HG03025 (cell line): ENCODE measurements at regions not wholly inside any gene's neighbourhood (a gene's known extent, or its start where the extent isn't known, plus 50 kb on each side); places are given as distances from the start of the nearest gene placed in this dataset.

Experiments used
- ATAC-seq: cut with Tn5 transposase; IDR thresholded peaks from one replicate; pipeline ENCODE4 v1.9.1; 2021; ENCODE audit warnings: mild to moderate bottlenecking, moderate library complexity; ENCODE audit not compliant: unreplicated experiment, low FRiP score

GRCh38 chr5:73268826-73269225, 95.8 kb downstream of the TMEM174 start:
- no peak for ATAC-seq

DNA sequence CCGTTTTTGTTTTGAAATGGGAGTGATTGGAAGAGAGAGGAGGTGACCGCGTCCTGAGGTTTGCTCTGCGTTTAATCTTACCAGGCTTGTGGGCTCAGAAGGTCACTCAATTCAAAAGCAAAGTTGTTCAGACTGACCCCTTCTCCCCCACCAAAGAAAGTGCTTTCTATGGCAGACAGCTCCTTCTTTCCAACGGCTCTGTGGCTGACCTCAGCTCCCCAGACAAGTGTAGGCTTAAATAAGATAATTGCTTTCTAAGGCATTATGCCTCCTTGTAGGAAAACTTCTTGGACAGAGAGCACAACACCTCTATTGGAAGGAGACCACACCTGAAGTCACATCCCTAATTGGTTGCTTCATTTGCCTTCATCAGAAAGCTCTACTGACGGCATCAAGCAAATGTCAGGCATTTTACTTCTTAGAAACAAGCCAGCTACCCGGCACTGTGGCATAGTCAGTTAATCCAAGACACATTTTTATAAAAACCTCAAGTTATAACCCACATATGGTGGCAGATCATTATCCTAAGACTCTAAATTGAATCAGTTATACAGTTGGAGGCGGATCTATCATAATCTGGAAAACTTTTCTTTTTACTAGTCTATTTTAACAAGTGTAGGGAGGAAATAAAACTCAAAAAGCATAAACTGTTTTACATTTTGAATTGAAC, 94.9 kb downstream of the TMEM174 start:
- ATAC-seq, result no peak

DNA sequence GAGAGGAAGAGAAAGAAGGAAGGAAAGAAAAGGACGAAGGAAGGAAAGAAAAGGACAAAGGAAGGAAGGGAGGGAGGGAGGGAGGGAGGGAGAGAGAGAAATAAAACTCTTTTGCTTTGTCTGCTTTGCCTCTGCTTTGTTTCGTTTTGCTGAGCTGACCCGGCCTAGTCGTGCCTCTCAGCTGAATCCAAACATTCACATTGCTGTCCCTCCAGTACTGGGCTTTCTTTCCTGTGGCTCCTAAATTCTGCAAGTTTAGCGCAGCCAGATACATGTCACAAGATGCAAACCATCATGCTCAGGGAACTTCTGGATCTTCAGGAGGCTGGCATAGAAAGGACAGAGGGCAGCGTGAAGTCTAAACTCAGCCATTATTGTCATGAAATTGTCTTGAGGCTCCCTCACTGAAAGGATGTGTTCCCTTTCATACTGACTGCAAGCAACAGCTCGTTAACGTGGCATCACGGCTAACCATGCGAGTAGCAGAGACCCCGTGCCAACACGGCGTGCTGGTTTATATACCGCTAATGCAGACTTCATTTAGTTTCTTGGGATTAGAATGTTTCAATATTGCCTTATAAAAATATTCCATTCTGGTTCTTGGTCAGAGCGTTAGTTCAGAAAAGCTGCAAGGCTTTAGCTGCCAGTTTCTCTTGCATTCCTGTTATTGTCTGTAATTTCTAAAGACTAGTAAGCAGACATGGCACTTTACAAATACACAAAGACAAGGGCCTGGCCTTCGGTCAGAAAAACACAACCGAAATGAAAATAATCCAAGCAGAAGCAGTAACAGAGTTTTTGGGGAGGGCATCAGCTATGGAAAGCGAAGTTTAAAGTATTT, 94.2 kb downstream of the TMEM174 start:
- no peak for ATAC-seq

DNA sequence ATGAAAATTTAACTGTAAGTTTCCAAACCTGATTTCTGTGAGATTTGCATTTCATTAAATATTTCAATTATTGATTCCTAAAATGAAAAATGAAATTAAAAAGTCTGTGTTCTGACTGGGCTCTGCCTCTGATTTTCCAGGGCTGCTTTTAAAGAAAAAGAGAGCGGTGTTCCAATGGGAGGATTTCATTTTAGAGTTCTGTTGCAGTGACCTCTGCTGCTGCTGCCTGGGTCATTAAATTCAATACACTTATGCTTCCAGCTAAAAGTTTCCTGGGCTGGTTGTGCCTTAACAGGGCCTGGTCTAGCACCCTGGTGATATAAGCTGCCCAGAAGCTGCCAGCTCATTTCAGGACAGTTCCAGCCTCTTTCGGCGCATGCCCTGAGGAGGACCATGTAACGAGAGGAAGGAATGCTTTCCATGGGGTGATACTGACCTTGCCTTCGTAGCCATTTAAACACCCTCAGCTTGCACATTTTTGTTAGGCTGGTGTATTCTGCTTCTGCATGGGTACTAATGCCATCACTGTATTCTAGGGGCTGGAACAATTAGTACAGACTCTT, 93.3 kb downstream of the TMEM174 start:
- no peak for ATAC-seq

- ATAC-seq, result no peak
These were observed 92.6 kb downstream of the TMEM174 start for GRCh38 chr5:73265641-73266040.

GRCh38 chr5:73264631-73265030, 91.6 kb downstream of the TMEM174 start:
- no peak for ATAC-seq

DNA sequence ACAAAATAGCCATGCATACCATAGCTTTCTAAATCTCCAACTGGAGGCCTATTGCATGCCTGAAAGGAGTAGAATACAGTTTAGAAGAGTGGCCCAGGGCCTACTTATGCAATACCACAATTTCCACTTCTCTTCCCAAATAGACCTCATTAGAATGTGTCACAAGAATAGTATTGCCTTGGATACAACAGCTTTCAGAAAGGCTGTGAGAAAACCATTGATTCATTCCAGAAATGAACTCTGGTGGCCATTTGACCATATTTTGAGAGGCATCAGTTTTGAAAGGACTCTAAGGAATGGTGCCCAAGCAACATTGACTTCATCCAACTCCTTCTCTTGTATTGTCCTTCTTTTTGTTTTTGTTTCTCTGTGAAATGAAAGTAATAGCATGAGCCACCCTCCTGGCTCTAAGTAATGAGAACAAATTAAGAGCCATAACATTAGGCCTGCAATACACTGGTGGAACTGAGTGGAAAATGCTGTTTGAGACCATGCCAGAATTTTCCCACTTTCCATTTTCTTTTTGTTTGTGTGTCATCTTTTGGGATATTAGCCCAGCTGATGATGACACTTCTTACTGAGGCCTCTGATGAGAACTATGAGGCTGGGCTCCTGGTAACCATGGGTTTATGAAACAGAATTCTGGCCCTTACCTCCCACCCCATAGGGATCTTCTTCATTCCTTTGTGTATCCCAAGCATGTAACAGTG, 90.2 kb downstream of the TMEM174 start:
- no peak for ATAC-seq

DNA sequence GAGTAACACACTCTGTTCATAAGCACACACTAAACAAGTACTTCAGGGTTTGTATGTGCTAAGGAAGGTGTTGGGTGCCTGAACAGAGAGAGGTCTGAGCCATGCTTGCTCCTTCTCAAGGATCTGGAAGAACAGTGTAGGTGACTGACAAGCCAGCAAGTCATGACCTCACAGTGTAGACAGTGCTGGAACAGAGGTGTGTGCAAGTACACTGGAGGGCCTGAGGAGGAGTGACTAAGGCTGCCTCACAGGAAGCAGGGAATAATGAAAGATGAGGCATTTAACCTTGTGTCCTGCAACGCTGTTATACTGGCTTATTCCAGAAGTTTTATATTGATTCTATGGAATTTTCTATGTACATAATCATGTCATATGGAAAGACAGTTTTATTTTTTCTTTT, 83.9 kb downstream of the TMEM174 start:
- no peak for ATAC-seq

DNA sequence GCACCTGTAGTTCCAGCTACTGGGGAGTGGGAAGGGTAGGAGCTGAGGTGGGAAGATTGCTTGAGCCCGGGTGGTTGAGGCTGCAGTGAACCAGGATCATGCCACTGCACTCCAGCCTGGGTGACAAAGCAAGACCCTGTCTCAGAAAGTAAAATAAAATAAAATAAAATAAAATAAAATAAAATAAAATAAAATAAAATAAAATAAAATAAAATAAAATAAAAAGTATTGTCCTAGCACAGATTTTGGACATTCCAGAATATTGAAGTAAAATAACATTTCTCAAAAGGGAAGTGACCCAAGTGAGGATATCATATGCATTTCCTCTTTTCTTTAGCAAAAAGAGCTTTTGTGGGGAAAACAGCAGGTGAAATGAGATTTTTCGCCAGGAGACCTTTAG, 83.5 kb downstream of the TMEM174 start:
- no peak for ATAC-seq

- ATAC-seq, result no peak
These were observed 83.0 kb downstream of the TMEM174 start for GRCh38 chr5:73256012-73256411.

- ATAC-seq, result no peak
These were observed 81.6 kb downstream of the TMEM174 start for GRCh38 chr5:73254642-73255041.

DNA sequence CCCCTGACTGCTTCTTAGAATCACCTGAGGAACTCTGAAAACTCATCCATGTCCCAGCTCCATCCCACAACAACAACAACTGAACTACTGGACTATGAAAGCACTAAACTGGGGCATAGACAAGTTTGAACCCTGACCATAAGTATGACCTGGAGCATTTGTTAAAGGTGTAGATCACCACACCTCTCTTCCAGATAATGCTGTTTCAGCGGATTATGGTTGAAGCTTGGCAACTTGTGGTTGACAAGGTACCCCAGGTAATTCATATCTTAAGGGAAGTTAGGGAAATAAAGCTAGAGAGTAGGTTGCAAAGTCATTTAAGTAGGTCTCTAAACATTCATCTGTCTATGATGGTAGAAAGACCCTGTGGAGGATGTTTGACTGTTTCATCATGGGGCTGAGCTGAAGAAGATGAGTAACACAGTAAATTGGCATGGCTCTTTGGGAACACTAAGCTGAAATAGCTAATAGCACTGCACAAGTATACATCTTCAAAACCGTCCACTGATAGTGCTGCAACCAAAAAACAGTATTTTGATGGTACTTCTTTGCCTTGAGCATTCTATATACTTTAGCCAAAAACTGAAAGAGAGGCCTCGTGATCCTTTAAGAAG, 80.2 kb downstream of the TMEM174 start:
- ATAC-seq, result no peak

- ATAC-seq, result no peak
These were observed 77.7 kb downstream of the TMEM174 start for GRCh38 chr5:73250645-73251044.

DNA sequence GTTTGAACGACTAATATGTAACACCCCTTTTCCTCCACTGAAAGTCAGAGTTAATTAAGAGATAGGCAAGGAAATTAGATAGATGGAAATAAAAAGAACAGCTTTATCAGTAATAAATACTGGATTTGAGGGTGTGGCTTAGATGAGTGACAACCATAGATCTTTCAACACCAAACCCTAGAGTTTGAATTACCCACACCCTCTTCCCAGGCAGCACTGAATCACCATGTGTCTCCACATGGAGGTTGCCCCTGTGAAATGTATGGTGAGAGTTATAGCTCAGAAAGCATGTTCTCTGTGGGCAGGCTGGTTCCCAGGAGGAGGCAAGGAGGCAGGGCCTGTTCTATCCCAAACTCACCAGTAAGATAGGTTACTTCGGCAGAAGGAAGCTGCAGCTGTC, 69.7 kb downstream of the TMEM174 start:
- no peak for ATAC-seq

GRCh38 chr5:73238873-73239272, 65.9 kb downstream of the TMEM174 start:
- ATAC-seq, result no peak

- ATAC-seq, result no peak
These were observed 63.6 kb downstream of the TMEM174 start for GRCh38 chr5:73236541-73237128.

- no peak for ATAC-seq
These were observed 61.2 kb downstream of the TMEM174 start for GRCh38 chr5:73234204-73234555.

- ATAC-seq, result no peak
These were observed 60.6 kb downstream of the TMEM174 start for GRCh38 chr5:73233461-73234203.

DNA sequence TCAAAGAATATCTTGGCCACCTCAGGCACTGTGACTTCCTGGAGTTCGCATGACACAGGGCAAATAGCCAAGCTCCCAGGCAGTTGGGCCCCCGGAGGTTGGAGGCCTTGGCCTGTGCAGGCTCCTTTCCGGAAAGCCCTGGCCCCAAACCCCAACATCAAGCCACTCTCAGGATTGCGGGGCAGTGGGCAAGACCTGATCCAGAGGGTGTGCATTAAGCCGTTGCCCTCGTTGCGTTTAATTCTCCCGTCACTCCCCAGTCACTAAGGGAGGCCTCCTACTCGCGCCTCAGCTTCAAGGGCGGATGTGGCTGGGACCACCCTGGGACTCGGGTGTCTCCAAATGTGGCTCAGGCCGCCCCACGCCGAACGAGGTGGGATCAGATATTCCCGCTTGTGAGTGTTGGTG, 60.1 kb downstream of the TMEM174 start:
- ATAC-seq, result no peak
